ENCODE measurements at regions not wholly inside any gene's neighbourhood (a gene's known extent, or its start where the extent isn't known, plus 50 kb on each side); places are given as distances from the start of the nearest gene placed in this dataset.

GRCh38 chrY:8065220-8065619 is 1153.7 kb upstream of the AMELY start:
- TF ChIP-seq POLR2A (IDR thresholded peaks at IDR 0.05): no peak
- no peak for TF ChIP-seq CTCF (IDR thresholded peaks at IDR 0.05)

Data from lower leg skin (tissue), 3 donors.